ENCODE measurements at regions not wholly inside any gene's neighbourhood (a gene's known extent, or its start where the extent isn't known, plus 50 kb on each side); places are given as distances from the start of the nearest gene placed in this dataset.

GRCh38 chr7:84941936-84942335 lies 244.9 kb downstream of the SEMA3D start:
- Histone ChIP-seq H3K36me3 (ENCODE audit: control insufficient read depth, insufficient read depth, low read length) (no peaks in the 10 kb centered on the region), H3K27me3 (replicated peaks; ENCODE audit: control insufficient read depth, insufficient read depth, low read length) (no peaks in the 10 kb centered on the region), H3K4me3 (replicated peaks; ENCODE audit: low read depth, low read length) (no peak overlapping the region)
- TF ChIP-seq CTCF (IDR thresholded peaks at IDR 0.05; ENCODE audit: insufficient read depth, low read length, poor library complexity, severe bottlenecking), result no peak
- DNase-seq (ENCODE audit: extremely low read depth, insufficient read length), result no peak

- no peak for DNase-seq (ENCODE audit: extremely low read depth, insufficient read length)
- TF ChIP-seq CTCF (IDR thresholded peaks at IDR 0.05; ENCODE audit: insufficient read depth, low read length, poor library complexity, severe bottlenecking), result no peak
- no peak overlapping the region for H3K4me3 ChIP-seq (replicated peaks; ENCODE audit: low read depth, low read length)
- H3K27me3 ChIP-seq (replicated peaks; ENCODE audit: control insufficient read depth, insufficient read depth, low read length), result no peaks in the 10 kb centered on the region
- H3K36me3 ChIP-seq (ENCODE audit: control insufficient read depth, insufficient read depth, low read length), result no peaks in the 10 kb centered on the region
Observed at GRCh38 chr7:84941291-84941690, 245.6 kb downstream of the SEMA3D start.

- Histone ChIP-seq H3K36me3 (ENCODE audit: control insufficient read depth, insufficient read depth, low read length) (no peaks in the 10 kb centered on the region), H3K27me3 (replicated peaks; ENCODE audit: control insufficient read depth, insufficient read depth, low read length) (no peaks in the 10 kb centered on the region), H3K4me3 (replicated peaks; ENCODE audit: low read depth, low read length) (peak overlapping the region; percentile 33; the same call in 1 of the 2 replicates)
- no peak for TF ChIP-seq CTCF (IDR thresholded peaks at IDR 0.05; ENCODE audit: insufficient read depth, low read length, poor library complexity, severe bottlenecking)
- peak; percentile 34 for DNase-seq (ENCODE audit: extremely low read depth, insufficient read length)
Observed at GRCh38 chr7:84939888-84940287, 247.0 kb downstream of the SEMA3D start.

- no peak for DNase-seq (ENCODE audit: extremely low read depth, insufficient read length)
- Histone ChIP-seq H3K27me3 (replicated peaks; ENCODE audit: control insufficient read depth, insufficient read depth, low read length) (no peaks in the 10 kb centered on the region), H3K36me3 (ENCODE audit: control insufficient read depth, insufficient read depth, low read length) (no peaks in the 10 kb centered on the region), H3K4me3 (replicated peaks; ENCODE audit: low read depth, low read length) (no peak overlapping the region)
- no peak for TF ChIP-seq CTCF (IDR thresholded peaks at IDR 0.05; ENCODE audit: insufficient read depth, low read length, poor library complexity, severe bottlenecking)
Observed at GRCh38 chr7:84939442-84939841, 247.4 kb downstream of the SEMA3D start.

GRCh38 chr7:84924353-84924752 lies 262.5 kb downstream of the SEMA3D start:
- no peak overlapping the region for H3K4me3 ChIP-seq (replicated peaks; ENCODE audit: low read depth, low read length)
- no peak for DNase-seq (ENCODE audit: extremely low read depth, insufficient read length)

More at GRCh38 chr7:84924353-84924752, 262.5 kb downstream of the SEMA3D start:
- no peak for TF ChIP-seq CTCF (IDR thresholded peaks at IDR 0.05; ENCODE audit: insufficient read depth, low read length, poor library complexity, severe bottlenecking)
- no peaks in the 10 kb centered on the region for H3K36me3 ChIP-seq (ENCODE audit: control insufficient read depth, insufficient read depth, low read length)
- H3K27me3 ChIP-seq (replicated peaks; ENCODE audit: control insufficient read depth, insufficient read depth, low read length), result no peaks in the 10 kb centered on the region
